ENCODE measurements at regions not wholly inside any gene's neighbourhood (a gene's known extent, or its start where the extent isn't known, plus 50 kb on each side); places are given as distances from the start of the nearest gene placed in this dataset.
A peak's percentile ranks its signal among the peaks of the same experiment; 100 is the strongest.
"Not testable (repeated sequence)": the region's sequence is repeated elsewhere in the genome, so short reads cannot be mapped to it uniquely, and the experiment has no call there.

DNA sequence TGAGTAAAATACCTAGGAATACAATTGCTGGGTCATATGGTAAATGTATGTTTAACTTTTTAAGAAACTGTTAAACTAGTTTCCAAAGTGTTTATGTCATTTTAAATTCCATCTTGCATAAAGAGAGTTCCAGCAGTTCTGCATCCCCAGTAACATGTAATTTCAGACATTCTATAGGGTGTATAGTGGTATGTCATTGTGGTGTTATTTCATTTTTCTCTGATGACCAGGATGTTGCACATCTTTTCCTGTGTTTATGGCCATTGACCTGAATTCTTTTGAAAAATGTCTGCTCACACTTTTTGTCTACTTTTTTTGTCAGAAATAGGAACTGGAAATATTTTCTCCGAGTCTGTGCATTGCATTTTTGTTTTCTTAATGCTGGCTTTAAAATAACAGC lies 128.9 kb downstream of the TMEM200A start:
- DNase-seq: no peak

DNA sequence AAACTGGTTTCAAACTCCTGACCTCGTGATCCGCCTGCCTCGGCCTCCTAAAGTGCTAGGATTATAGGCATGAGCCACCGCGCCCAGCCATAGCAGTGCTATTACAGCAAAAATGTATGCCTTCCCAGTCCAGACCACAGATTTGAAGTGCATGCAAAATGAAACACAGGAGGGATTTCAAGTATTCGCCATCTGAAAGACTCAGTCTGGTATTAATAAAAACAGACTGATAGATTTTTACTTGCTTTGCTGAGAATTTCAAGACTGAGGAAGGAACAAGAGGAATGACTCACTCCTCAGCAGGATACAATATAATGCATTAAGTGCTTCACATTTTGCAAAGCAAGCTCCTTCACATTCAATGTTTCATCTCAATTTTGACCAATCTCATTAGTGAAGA lies 134.9 kb downstream of the TMEM200A start:
- no peak for DNase-seq

DNA sequence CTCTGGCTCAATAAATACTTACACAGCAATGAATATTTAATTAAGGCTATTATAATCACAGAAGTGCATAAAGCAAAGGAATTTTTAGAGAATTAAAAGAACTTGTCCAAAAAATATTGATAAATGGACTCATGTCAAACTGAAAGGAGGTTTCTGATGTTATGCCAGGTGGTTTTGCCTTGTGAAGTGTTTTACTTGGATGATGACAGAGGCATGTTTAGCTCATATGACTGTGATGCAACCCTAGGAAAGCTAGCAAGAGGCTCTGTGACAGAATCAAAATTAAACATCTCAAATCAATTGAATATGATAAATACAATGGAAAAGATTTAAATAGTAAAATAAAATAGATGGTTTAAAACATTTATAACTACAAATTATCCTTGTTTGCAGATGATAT lies 137.3 kb downstream of the TMEM200A start:
- no peak for DNase-seq

DNA sequence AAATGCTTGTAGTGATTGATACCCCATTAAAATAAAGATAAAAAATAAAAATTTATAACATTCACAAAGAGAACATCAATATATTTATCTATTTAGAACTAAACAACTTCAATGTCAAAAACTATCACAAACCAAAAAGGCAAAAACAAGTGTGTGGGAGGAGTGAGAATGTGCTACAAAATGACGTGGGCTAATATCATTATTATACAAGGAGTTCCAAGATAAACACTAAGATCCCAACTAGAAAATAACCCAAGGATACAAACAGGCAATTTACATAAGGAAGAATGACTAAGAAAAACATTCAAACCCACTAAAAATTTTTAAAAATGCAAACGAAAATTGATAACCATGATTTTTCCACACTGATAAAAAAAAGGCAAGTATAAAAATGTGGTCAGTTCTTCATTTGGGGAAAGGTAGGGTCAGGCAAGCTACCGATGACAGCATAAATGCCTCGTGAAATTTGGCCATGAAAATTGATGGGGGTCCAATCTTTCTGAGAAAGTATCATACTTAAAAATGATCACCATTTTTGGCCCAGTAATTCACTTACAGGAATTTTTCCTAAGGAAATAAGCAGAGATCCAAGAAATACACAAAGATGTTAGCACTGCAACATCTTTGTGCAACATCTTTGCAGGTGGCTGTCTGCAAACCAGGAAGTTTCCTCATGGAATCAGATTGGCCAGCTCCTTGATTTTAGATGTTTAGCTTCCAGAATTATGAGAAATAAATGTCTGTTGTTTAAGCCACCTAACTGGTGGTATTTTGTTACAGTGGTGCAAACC lies 140.2 kb downstream of the TMEM200A start:
- DNase-seq: no peak

DNA sequence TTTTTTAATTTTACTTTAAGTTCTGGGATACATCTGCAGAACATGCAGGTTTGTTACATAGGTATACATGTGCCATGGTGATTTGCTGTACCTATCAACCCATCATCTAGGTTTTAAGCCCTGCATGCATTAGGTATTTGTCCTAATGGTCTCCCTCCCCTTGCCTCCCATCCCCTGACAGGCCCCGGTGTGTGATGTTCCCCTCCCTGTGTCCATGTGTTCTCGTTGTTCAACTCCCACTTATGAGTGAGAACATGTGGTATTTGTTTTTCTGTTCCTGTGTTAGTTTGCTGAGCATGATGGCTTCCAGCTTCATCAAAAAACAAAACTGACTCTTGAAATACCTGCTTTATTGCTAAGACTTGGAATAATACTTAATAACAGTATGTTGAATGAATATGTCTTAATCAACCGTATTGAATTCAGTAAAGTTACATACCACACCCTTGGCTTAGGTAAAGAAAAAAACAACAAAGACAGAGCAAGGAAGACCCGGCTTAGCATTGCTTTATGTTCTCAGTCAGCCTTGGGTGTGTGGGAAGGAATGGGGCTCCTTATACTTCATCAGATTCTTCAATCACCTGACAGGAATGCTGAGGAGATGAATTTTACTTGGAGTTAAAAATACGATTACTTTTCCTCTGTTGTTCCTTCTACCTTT lies 141.3 kb downstream of the TMEM200A start:
- not testable (repeated sequence) for DNase-seq

DNA sequence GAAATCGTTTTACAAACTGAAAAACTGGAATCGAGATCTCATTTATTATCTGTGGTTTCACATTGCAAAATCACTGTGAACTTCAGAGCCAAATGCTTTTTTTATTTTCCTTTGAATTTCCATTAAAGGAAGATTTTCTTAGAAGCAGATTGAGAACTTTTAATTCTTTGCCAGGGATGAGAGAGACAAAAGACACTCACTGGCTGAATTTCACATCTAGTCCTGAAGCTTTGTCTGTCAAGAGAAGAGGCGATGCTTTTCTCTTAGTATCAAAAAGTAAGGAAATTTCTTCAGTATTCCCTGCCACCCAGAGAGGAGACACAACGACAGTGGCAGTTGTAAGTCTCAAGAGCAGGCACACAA lies 141.8 kb downstream of the TMEM200A start:
- no peak for DNase-seq

DNA sequence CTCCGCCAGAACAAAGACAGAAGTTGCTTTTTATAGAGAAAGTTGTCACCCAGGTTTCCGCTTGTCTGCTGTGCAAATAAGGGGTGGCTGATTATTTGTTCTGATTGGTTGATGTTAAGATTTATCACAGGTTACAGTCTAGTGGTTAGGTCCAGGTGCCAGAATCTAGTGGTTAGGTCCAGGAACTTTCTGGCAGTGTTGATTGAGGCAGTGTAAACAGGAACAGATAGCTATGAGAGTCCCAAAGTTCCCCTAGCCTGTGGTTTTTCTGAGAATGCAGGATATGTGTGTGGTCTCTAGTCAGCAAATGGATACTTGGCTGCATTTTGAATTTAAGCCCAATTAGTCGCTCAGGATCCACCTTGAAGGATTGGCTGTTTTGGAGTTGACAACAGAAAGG lies 148.0 kb downstream of the TMEM200A start:
- peak; percentile 43 for DNase-seq

DNA sequence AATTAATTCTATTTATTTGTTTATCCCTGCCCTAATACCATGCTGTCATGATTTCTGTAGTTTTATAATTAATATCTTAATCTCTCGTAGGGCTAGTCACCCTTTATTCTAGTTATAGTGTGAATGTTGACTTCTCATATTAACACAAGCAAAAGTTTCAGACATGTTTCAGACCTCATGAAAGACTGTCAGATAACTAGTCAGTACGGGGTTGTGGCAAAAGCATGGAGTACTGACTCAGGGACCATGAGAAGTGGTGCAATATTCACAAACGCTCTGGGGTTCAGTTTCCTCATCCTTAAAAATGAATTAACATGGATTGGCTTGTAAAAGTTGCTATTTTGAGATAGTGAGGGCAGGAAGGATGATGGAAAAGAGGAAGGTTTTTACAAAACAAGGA lies 148.9 kb downstream of the TMEM200A start:
- DNase-seq: no peak

DNA sequence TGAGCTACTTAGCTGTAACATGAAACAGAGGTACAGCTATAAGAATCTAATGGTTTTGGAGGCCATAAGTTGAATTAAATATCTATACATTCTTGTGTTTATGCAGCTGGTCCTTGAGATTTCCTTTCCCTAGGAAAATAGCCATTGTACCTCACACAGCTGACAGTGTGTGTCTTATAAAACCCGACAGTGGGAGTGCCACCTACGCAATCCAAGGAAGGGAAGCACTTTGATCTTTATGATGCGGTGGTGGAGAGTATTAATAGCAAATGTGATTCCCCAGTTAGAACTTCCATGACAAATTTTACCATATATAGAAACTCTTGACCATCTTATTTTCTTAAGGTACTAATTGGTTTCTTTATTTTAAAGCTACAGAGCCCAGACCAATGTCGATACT lies 149.5 kb downstream of the TMEM200A start:
- DNase-seq: no peak

DNA sequence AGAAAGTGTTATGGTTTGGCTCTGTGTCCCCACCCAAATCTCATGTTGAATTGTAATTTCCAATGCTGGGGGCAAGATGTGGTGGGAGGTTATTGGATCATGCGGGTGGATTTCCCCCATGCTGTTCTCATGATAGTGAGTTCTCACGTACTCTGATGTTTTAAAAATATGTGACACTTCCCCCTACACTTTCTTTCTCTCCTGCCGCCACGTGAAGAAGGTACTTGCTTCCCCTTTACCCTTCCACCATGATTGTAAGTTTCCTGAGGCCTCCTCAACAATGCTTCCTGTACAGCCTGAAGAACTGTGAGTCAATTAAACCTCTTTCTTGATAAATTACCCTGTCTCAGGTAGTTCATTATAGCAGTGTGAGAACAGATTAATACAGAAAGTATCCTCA lies 150.8 kb downstream of the TMEM200A start:
- no peak for DNase-seq

DNA sequence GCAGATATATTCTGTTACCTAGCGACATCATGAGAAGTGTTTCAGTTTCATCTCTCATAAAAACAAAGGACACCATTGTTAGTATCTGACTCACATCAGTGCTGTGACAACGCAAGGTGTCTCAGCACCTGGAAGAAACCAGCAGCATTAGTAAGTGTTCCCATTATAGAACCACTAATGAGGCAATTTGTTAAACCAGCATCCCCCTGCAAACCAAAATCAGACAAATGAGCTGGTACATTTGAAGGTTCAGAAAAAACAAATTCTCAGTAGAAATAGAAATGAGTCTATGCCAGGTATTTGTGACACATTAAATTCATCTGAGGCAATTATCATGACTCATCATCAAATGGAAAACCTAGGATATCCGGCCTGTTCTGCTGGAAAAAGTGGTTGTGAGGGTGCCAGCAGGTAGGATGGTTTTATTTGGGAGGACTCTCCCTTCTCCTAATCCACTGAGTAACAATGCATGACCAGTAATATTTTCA lies 151.7 kb downstream of the TMEM200A start:
- no peak for DNase-seq

DNA sequence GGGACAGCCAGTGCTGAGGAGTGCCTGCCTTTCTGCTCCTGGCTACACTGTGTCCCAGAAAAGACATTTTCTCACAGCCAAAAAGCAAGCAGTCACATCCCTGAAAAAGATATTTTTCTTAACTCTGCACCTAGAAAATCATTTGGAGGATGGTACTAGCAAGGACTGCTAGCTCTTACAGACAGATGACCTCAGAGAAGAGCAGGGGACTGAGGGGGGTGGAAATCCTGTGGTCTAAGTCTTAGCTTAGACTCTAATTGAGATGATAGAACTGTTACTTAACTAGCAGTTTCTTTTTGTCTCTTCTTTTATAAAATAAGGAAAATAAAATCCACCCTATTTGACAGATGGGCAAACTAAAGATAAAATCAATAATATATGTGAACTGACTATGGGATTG lies 152.8 kb downstream of the TMEM200A start:
- no peak for DNase-seq

DNA sequence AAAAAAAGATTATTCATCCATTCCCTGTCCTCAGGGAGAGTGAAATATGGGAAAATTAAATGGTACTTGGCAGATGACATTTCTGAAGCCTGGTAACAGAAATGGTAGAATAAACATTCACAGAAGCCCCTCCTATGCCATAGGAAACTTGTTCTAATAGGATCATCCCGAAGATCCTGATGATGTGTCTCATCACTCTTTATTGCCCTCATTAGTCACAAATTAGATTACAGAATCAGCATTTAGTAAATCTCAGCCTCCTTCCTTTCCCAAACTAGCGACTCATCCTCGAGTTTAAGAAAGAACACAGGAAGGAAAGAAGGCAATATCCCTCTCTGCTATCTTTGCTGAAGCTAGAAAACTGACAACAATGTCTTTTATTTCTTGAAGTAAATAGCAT lies 154.4 kb downstream of the TMEM200A start:
- no peak for DNase-seq

DNA sequence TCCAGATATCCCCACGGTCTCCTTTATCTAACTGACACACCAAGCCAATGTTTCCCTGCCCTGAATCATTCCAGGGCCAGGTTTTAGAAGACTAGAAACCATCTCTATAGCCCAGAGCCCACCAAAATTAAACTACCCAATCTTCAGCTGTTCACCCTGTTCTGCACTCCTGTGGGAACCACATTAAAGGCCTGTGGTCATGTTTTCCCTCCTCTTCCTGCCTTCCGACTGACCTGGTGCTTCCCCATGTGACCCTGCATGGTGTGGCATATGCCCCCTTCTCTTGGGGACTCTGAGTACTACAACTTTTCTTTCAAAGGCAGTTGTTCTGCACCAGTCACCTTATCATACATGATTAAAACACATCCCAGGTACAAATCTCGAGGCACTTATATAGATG lies 155.0 kb downstream of the TMEM200A start:
- no peak for DNase-seq

DNA sequence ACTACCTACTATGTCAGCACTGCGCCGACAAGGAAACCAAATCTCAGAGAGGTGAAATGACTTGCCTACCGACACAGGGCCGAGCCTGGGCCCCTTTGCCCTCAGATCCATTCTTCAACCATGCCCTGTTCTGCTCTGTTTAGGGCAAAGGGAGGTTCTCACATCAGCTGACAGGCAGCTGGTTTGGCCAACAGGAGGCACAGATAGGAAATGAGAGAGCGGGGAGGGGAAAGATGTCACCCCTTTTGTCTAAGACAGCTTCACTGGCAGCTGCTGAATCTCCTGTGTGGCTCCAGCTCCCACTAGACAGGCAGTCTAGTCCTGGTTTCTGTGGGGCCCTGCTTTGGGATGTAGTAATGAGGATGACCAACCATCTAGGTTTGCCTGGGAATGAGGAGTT lies 158.7 kb downstream of the TMEM200A start:
- DNase-seq: no peak

DNA sequence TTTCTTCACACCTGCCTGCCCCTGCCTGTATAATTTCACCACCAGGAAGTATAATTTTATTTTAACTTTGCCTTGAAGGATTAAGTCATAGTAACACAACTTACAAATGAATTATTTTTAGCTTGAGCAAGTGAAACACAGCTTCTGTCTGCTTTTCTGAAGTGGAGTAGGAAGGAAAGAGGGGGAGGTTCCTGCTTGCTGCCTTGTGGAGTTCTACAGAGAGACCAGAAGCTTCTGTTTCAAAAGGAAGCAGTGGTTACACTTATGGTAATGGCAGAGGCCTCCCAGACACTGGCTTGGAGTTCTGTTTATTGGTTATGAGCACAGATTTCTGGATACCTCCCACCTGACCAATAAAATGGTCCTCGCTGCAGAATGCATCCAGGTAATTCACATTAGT lies 159.6 kb downstream of the TMEM200A start:
- DNase-seq: no peak

DNA sequence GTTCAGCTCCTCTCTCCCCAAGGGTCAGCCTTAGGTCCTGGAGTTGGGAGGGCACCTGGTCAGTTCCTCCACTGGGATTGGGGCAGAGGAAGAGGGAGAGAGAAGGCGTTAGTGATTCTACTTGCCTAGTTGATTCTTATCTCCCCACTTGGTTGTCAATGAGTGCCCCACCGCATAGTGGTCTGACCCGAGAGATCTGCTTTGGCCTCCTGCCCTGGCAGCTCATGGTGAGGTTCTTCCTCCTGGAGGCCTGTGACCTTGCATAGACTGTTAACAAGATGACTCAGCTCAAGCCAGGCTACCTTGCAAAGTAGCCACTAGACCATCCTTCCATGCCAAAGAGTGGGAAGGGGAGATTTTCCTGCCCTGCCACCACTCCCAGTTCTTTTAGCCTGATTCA lies 160.6 kb downstream of the TMEM200A start:
- DNase-seq: no peak

DNA sequence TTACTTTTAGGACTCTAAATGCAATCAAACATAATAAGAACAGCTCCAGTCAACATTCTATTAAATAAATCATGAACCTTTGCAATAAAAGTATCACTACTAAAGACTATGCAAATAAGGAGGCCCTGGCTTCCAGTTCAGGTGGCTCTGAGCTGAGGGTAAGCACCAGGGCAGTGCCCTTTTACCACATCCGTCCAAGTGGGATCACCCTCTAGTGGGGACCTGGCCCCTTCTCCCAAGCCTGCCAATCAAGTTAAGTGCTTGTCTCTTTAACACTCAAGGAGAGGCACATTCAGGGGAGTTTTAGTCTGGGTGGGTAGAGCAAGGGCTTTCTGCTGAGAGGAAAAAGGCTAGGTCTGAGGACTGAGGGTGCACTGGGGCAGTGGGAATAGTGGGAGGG lies 161.4 kb downstream of the TMEM200A start:
- DNase-seq: no peak

DNA sequence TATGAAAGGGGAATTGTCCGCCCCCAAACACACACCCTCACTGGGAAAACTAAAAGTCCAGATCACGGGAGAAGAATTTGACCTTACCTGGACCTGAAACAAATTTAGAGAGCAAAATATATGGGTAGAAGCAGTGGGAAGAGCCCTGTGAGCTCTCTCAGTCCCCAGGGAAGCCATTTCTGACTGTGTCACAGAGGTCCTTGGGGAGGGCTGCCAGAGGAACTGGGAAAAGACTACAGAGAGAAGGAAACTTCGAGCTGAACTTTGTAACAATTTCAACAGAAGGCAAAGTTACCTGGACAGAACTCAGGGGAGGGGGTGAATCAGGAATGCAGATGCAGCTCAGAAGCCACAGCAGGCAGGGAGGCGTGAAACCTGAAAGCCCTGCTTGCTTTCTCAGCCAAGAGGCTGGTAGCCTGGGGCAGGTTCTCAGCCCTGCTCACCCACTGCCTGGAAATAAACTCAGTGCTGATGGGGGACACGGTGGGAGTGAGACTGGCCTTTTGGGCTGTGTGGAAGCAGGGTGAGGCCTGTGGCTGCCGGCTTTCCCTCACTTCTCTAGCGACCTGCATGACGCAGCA lies 163.8 kb downstream of the TMEM200A start:
- no peak for DNase-seq

DNA sequence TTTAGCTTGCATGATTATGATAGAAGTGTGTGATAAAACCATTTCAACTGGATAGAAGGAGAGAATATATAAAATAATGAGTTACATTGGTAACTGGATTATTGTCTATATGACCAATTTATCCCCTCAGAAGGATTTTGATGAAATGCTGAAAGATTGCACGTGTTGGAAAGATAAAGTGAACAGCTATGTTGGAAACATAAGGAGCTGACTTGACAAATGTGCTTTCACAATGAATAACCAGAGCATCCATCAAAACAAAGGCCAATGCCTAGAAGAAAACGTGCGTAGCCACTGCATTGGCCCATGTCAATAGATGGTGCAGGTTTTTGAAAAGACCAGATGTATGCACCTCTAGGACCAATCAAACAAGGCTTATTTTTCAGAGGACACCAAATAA lies 168.8 kb downstream of the TMEM200A start:
- DNase-seq: no peak

DNA sequence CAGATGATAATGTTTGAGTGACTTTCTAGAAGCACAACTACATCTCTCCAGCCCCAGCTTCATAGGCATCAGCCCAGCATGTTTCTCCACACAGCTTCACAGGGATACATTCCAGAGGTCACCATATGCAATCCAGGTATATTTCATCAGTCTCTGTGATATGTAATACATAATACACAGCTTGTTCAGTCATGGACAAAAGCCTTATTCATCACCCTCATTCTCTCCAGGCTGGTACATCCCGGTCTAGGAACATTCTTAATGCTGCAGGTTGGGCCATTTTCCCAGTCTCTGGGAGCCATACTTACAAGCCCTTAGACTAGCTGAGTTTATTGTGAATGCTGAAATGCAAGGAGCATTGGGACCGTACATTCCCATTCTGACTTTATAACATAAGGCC lies 169.4 kb downstream of the TMEM200A start:
- DNase-seq: no peak

DNA sequence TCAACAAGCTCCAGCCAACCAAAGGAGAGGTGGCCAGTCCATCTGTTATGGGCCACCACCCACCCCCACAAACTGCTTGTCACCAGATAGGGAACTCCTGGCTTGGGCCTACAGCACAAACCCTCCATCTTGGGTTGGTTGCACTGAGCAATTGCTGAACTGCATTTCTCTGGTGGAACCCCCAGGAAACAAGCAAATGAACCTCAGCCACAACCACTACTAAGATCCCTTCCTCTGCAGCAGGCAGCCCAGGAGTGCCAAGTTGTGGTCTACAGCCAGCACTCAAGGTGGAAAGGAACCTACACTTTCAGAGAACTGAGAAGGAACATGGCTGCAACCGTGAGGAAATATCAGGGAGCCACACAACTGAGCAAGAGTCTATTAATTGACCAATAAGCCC lies 171.6 kb downstream of the TMEM200A start:
- DNase-seq: no peak

DNA sequence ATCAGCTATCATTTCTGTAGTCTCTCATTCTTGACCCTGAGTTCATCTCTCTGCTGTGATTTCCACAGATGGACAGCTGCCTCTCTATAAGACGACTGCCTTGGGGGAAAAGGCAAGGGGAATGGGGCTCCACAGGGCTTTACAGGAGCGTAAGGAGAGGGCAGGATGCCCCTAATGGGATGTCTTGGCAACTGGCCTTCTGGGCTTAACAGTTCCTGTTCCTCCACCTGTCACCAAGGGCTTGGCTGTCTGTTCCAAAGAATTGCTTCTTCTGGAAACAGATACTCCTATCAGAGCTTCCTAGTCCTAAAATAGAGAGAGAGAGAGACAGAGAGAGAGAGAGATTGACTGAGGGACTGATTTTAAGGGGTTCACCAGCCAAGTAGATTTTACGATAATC lies 181.9 kb downstream of the TMEM200A start:
- peak; percentile 55 for DNase-seq

DNA sequence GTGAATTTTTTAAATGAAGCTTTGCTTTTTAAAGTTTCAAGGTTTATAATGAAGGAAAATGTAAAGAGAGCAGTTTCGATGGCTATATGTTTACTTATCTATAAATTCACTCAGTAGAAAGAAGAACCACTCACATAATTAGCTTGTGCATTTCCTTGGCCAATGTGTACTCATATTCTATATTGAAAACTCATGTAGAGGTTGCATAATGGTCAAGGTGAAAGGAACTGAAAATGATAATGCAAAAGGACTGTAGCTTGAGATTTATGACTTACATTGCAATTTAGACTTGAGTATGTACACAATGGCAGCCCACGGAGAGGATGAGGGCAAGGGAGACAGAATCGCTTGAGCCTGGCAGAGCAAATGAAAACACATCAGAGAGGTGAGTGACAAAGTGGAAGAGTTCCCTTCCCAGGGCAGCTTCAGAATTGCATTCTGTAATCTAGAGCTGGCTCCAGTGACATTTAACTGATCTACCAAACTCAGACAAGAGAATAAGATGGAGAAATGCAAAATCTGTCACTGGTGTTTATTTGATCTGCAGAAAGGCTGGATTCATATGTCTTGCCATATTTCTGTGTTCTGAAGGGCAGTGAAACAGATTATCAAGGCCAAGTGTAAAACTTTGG lies 191.8 kb downstream of the TMEM200A start:
- DNase-seq: no peak

Measured in right hindlimb (tissue), 1 donor.